ENCODE measurements at regions not wholly inside any gene's neighbourhood (a gene's known extent, or its start where the extent isn't known, plus 50 kb on each side); places are given as distances from the start of the nearest gene placed in this dataset.
"Not testable (repeated sequence)": the region's sequence is repeated elsewhere in the genome, so short reads cannot be mapped to it uniquely, and the experiment has no call there.

DNA sequence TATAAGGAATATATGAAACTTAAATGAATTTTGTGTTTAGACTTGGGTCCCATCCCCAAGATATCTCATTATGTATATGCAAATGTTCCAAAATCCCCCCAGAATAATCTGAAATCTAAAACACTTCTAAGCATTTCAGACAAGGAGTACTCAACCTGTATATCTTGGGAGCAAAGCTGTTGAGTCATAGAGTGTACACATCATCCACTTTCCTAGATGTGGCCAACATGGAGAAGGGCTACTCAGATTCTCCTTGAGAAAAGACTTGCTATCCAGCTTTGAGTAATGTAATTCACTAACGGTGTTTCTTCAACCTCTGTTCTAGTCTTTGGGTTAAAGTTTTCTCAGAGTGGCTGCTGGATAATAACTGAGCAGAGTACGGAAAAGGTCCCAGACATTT lies 215.5 kb upstream of the POU1F1 start:
- DNase-seq (ENCODE audit: low spot score) = no peak

DNA sequence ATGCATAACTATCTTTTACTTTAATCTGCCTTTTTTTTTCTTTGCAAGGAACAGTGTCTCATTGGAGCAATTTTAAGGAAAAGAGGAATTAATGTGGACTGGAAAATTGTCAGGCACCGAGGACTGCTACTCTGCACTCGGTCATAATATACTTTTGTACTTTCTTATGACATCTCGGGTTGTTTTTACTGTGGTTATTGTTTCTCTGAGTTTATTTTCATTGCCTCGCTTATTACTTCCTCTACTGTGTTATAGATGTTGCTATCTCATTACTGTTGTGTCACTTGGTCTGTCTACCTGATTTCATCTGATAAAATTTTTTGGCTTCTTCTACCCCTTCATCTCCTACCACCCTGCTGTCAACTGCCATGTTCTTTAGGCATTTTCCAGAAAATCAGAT lies 213.5 kb upstream of the POU1F1 start:
- no peak for DNase-seq (ENCODE audit: low spot score)

DNA sequence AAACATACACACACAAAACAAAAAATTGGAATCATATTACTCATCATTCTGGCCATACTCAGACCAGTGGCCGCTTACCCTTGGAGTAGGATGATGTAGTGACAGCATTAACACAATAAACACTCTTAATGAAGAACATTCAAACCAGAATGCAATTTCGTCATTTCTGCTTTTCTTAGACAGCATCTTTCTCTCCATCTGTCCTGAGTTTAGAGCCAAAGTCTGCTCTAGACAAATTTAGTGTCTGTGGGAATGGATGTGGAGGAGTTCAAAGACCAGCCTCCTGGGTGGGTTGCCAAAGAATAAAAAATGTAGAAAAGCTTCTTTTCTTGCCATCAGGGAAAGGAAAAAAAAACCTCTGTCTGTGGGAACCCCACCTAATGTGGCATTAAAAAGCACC lies 212.4 kb upstream of the POU1F1 start:
- no peak for DNase-seq (ENCODE audit: low spot score)

DNA sequence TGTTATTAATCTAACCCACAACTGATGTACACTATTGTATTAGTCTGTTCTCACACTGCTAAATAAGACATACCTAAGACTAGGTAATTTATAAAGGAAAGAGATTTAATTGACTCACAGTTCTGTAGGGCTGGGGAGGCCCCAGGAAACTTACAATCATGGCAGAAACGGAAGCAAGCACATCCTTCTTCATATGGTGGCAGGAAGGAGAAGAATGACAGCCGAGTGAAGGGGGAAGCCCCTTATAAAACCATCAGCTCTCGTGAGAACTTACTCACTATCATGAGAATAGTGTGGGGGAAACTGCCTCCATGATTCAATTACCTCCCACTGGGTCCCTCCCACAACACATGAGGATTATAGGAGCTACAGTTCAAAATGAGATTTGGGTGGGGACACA lies 210.3 kb upstream of the POU1F1 start:
- DNase-seq (ENCODE audit: low spot score) = not testable (repeated sequence)

DNA sequence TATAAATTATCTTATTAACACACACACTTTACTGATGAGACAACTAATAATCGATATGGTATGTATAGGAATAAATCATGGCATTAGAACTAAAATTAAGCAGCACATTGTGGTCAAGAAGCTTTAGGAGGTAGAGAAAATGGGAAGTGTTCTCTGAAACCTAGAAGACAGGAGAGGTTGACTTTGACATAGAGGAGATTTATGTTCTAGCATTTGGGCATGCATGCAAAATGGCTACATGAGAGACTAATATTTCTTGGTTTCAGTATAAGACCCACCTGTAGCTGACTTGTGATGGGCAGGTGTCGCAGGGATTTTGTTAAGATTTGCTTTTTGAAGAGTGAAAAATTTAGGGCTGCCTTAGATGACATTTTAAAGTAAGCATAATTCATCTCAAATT lies 209.7 kb upstream of the POU1F1 start:
- DNase-seq (ENCODE audit: low spot score) = no peak

DNA sequence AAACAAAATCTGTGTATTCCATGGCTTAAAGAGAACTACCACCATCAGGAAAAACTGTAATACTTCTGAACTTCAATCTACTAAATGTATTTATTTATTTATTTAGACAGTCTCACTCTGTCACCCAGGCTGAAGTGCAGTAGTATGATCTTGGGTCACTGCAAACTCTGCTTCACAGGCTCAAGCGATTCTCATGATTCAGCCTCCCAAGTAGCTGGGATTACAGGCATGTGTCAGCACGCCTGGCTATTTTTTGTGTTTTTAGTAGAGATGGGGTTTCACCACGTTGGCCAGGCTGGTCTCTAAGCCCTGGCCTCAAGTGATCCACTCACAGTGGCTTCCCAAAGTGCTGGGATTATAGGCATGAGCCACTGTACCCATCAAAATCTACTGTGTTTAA lies 202.3 kb upstream of the POU1F1 start:
- no peak for DNase-seq (ENCODE audit: low spot score)

DNA sequence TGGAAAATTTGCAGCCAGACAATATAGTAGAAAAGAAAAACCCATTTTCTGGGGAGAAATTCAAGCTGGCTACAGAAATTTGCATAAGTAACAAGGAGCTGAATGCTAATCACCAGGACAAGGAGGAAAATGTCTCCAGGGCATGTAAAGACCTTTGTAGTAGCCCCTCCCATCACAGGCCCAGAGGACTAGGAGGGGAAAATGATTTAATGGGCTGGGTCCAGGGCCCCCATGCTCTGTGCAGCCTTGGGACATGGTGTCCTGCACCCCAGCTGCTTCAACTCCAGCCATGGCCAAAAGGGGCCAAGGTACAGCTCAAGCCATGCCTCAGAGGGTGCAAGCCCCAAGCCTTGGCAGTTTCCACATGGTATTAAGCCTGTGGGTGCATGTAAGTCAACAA lies 197.6 kb upstream of the POU1F1 start:
- DNase-seq (ENCODE audit: low spot score) = no peak

DNA sequence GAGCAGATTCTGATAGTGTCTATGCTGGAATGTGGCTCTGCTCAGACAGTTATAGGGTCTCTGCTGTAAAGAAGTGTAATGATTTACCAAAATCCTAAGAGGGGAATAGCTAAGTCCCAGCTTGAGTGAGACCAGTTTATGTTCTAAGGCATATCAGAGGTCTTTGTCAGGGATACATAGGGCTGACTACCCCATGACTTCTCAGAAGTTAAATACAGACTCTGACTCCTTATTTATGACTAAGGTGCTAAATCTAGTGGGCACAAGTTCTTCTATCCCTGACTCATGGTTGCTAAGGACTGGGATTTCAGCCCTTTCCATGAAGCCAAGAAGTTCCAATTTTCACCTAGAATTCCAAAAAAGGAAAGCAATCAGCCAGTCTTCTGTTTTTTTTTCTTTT lies 192.6 kb upstream of the POU1F1 start:
- DNase-seq (ENCODE audit: low spot score) = no peak

DNA sequence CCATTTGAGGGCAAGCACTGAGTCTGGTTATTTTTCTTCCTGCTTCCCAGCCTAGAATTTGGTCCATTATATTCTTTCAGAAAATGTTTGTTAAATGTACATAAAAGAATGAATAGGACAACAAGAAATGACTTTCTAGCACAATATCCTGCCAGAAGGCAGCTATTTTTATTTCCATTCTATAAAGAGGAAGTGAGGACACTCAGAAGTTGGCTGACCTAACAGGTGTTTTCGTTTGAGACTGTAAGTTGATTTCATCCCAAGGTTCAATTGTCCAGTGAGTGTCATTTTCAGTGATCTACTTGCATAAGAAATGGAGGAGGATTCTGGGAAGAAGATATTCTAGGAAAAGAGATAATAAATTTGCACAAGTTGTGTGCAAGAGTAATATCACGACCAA lies 191.9 kb upstream of the POU1F1 start:
- no peak for DNase-seq (ENCODE audit: low spot score)

DNA sequence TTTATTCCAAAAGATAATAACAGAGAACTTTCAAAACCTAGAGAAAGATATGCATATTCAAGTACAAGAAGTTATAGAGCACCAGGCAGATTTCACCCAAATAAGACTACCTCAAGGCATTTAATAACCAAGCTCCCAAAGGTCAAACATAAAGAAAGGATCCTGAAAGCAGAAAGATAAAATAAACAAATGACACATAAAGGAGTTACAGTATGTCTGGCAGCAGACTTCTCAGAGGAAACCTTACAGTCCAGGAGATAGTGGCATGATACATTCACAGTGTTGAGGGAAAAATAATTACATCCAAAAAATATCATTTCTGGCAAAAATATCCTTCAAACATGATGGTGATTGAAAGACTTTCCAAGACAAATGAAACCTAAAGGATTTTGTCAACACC lies 185.8 kb upstream of the POU1F1 start:
- no peak for DNase-seq (ENCODE audit: low spot score)

DNA sequence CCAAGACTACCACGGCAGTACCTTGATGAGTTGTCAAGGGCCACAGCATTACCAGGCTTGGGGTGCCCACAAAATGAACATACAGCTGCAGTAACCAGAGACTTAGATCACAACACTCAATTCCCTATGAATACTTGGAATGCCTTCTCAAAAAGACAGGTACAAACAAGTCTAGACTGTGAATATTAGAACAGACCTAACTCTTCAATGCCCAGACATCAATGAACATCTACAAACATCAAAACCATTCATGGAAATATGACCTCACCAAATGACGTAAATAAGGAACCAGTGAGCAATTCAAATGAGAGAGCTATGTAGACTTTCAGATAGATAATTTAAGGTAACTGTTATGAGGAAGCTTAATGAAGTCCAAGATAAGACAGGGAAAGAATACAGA lies 185.1 kb upstream of the POU1F1 start:
- no peak for DNase-seq (ENCODE audit: low spot score)

DNA sequence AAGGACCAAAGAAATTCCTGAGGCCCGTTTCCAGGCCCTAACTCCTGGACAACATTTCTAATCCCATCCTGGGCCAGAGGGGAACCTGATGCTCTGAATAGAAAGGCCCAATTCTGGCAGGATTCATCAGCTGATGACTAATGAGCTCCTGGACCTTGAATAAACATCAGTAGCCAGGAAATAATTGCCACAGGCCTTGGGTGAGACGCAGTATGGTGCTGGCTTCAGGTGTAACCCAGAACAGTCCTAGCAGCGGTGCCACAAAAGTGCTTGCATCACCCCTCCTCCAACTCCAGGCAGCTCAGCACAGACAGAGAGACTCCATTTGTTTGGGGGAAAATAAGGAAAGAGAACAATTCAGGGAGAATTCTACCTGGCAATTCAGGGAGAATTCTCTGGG lies 184.7 kb upstream of the POU1F1 start:
- no peak for DNase-seq (ENCODE audit: low spot score)

DNA sequence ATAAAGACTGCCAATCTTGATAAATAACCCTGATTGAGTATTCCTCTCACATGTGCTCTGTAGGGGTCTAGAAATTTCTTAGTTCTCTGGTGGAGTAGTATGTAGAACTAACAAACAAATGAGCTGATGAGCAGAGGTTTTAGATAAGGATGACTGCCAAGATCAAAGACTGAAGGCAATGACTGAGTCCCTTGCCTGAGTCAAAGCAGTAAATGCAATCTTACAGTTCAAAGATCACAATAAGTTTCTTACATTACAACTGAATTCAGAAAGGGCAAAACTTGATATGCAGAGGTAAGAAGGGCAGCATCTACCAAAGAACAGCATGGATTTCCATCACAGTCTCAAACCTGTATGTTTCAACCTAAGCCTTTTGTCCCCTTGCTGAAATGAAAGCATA lies 172.2 kb upstream of the POU1F1 start:
- no peak for DNase-seq (ENCODE audit: low spot score)

DNA sequence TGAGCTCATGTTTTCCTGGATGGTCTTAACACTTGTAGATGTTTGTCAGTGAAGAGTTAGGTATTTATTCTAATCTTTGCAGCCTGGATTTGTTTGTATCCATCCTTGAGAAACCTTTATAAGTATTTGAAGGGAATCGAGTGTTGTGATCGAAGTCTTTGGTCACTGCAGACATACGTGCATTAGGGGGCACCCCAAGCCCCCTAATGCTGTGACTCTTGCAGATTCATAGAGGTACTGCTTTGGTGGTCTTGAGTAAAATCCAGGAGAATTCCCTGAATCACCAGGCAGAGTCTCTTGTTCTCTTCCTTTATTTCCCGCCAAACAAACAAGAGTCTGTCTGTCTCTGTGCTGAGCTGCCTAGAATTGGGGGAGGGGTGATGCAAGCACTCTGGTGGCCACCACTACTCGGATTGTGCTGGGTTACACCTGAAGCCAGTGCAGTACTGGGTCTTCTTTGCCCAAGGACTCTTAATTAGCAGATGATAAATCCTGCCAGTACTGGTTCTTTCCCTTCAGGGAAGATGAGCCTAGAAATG lies 170.5 kb upstream of the POU1F1 start:
- no peak for DNase-seq (ENCODE audit: low spot score)

DNA sequence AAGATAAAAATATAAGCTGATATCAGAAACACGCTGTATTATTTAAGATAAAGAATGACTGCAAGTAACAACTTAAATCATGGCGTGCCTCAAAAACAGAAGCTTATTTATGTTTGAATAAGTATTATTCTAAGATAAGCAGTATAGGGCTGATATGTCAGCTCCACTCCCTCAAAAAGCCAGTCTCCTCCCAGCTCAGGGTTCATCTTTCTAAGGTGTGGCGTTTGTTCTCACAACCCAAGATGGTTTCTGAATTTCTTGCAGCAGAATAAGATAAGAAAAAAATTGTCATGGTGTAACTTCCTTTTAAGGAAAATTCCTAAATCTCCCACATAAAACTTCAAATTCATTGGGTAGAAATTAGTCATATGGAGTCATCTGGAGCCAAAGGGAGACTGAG lies 166.1 kb upstream of the POU1F1 start:
- DNase-seq (ENCODE audit: low spot score) = no peak

DNA sequence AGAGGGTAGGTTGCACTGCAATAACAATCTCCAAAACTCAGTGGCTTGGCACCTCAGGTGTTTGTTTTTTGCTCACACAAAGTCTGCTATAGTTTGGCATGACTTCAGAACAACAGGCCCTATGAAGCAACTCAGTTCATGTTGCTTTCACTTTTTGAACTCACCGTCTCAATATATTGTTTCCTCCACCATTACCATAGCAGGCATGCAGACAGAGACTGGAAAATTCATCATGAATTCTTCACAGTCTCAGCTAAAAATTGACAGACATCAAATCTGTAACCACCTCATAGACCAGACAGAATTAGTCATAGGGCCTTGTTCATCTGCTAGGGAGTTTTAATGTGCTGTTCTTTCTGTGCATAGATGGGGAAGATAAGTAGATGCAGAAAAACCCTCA lies 161.4 kb upstream of the POU1F1 start:
- DNase-seq (ENCODE audit: low spot score) = no peak

DNA sequence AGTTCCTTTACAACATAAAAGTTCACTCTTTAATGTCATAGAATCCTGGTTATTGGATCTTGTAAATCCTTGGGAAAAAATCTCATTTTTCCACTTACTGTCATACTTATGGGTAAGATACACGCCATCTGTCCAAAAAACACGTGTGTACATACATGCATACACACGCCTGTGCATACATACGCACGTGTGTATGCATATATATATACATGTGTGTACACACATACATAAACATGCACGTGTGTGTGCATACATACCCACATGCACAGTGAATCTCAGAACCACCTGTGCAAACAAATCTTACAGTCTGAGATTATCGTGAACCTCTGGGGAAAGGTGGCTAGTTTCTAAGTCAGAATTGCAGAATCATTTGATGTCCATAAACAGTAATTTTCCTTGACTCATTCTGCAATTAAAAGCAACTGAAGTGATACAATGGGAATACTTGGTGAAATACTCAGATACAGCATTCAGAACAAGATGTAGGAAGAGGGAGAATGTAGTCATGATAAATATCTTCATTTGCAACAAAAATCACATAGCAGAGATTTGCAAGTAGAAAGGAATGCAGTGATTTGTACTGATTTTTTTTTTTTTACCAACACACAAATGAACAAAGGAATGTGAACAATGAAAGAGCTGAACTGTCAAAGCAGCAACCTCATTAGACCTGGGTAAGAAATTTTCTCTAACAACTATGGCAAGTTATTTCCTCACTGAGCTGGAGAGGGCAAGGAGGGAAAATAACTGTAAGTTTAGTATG lies 160.6 kb upstream of the POU1F1 start:
- DNase-seq (ENCODE audit: low spot score) = no peak

DNA sequence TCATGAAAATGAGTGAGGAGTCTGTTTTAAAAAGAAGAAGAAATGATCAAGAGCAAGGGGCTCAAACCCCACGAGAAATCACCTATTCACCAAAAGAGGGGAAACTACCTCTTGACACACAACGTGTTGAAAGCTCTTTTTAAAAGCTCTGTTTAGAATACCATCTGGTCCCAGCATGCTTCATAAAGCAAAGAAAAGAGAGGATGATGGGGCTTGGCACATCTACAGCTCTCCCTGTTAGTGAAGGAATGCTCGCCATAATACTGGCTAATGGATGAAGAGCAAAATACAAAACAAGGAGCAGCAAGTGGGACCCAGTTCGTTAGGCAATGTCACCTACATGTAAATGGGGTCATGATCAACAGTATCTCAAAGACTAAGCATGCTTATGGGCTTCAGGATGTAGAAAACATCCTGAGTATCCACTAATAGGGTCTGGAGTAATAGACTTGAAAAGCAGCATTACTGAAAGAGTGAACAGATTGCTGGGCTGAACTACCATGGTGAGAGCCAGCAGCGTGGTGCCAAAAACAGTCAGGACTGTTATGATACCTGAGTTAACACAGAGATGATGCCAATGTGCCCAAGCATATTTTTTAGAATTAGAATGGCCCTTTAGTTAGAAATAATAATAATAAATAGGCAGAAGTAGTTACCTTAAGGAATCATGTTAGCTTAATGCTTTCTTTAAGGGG lies 159.7 kb upstream of the POU1F1 start:
- peak; percentile 5 for DNase-seq (ENCODE audit: low spot score)

DNA sequence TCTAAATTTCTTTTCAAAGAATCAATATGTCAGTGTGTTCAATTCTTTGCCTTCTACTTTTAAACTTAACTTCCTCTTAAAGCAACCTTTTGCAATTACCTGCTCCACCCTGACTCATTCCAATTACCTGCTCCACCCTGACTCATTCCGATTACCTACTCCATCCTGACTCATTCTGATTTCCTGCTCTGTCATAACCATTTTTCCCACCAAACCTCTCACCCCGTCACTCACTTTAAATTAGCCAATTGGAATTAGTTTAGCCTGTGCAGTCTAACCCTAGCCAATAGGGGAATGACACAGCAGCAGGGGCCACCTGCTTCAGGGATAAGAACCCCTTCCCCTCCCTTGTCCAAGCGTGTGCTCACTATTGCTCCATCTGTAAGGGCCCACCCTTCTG lies 157.1 kb upstream of the POU1F1 start:
- not testable (repeated sequence) for DNase-seq (ENCODE audit: low spot score)

DNA sequence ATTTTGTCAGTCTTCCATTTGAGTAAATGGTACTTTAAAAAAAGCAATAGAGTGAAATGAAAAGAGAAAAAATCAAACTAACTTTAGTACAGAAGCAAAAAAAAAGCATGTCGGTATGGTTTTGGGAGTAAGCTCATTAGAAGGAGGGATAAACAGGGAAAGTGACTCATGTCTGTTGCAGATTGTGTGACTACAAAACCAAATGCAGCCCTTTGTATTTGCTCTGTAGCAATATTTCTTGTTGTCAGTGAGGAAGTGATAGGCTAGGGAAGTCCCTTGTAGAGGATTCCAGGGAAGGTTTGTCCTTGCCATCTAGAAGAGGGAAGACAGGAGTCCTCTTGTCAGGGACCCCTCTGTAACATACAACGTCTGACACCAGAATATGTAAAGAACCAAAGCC lies 150.5 kb upstream of the POU1F1 start:
- no peak for DNase-seq (ENCODE audit: low spot score)

DNA sequence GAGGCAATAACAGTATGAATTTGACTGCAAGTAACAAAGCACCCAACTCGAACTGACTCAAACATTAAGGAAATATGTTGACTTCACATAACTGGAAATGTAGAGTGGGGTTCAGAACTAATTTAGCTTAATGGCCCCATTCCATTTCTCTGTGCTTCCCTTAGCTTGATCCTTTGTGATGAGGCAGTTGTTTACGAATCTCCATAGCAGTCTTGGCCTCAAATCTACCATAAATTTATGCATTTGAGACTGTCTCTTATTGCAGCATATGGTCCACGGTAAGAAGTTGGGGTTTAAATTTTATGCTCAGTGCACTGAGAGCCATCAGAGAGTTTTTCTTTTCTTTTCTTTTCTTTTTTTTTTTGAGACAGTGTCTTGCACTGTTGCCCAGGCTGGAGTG lies 148.7 kb upstream of the POU1F1 start:
- no peak for DNase-seq (ENCODE audit: low spot score)

DNA sequence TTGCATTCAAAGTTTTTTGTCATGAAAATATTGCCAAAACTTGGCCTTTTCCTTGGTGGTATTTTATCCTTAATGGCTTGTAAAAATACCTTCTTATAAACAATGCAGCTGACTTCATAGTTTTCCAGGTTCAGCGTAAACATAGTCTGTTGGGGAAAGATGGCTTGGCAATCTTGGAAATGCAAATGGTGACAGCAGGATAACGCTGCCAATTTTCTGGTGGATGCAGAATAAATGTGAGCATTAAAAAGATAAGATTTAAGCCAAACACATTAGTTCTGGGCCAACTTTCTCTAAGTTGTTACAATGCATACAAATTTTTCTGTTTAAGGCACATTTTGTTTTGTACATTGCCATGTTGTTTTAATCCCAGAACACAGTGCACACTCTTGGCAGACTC lies 147.0 kb upstream of the POU1F1 start:
- DNase-seq (ENCODE audit: low spot score) = no peak

DNA sequence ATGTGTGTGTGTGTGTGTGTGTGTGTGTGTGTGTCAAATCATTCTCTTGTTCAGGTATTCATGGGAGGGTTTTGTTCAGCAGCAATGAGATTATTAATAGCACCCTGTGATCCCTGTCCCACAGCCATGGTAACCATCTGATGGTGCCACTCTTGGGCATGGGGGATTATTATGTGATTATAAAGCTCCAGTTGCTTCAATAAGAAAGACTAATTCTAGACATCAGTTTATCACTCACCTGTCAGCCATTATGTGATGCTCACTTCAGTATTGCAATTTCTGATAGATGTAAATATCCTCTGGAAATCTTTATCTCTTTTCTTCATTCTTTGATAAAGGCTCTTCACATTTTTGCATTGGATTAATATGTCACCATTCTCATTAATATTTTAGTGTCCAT lies 145.9 kb upstream of the POU1F1 start:
- no peak for DNase-seq (ENCODE audit: low spot score)

DNA sequence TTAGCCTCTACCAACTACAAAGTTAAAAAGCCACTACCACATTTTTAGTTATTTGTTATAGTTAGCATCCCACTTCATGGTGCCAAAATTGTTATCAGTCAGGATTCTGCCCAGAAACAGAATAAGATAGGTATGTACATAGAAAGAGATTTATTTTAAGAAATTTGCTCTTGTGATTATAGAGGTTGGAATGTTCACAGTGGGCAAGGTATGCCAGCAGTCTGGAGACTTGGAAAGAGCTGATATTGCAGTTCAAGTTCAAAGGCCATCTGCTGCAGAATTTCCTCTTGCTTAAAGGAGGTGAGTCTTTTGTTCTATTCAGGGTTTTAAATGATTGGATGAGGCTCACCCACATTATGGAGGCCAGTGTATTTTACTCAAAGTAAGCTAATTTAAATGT lies 143.8 kb upstream of the POU1F1 start:
- no peak for DNase-seq (ENCODE audit: low spot score)
